Left renal cortex interstitium (tissue), 4 donors: ENCODE measurements at regions not wholly inside any gene's neighbourhood (a gene's known extent, or its start where the extent isn't known, plus 50 kb on each side); places are given as distances from the start of the nearest gene placed in this dataset.
"Not testable (repeated sequence)": the region's sequence is repeated elsewhere in the genome, so short reads cannot be mapped to it uniquely, and the experiment has no call there.

Experiments used
- DNase-seq, 4 donors: peaks; one replicate each; pipeline ENCODE4 v3.0.0-alpha.2; 2013; ENCODE audit warnings: low read depth in 4 of 4, low spot score in 2 of 4, missing footprints in 1 of 4

- DNase-seq: not testable (repeated sequence)
These were observed 63.8 kb downstream of the CLEC18A start for GRCh38 chr16:70014915-70015314.

DNA sequence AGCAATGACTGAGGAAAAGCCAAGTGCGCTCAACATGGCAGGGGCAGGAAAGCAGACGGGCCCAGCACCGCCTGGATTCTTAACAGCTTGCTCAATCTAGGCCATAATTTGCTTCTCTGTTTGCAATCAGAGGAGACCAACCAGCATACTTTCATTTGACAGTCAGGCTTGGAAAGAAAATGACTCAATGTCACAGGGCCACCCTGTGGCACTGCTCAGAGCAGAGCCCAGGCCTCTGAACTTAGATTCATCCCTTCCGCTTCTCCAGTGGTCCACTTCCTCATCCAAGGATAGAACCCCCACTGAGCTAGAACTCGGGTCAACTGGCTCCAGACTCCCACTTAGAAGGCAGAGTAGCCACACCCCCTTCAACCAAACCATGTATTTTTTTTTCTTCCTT lies 65.6 kb downstream of the CLEC18A start:
- not testable (repeated sequence) for DNase-seq

DNA sequence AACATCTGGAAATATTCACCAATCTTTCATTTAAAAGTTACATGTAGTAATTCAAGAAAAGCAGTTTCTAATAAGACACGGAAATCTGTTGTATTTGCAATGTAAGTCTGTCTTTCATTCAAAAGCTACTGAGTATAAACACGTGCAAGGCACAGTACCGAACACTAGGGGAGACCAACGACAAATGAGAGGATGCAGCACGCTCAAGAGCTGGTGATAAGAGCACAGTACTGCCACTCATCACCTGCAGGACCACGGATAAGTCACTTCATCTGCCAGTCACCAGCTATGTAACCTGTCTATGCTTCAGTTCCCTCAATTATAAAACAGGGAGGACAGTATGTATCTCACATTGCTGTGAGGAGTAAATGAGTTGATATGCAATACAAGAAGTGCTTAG lies 67.1 kb downstream of the CLEC18A start:
- peak in 1 of 4 donors; percentile 0 for DNase-seq

- not testable (repeated sequence) for DNase-seq
These were observed 72.1 kb downstream of the CLEC18A start for GRCh38 chr16:70023207-70023606.

GRCh38 chr16:70023956-70024355 lies 72.8 kb downstream of the CLEC18A start:
- DNase-seq: not testable (repeated sequence)

DNA sequence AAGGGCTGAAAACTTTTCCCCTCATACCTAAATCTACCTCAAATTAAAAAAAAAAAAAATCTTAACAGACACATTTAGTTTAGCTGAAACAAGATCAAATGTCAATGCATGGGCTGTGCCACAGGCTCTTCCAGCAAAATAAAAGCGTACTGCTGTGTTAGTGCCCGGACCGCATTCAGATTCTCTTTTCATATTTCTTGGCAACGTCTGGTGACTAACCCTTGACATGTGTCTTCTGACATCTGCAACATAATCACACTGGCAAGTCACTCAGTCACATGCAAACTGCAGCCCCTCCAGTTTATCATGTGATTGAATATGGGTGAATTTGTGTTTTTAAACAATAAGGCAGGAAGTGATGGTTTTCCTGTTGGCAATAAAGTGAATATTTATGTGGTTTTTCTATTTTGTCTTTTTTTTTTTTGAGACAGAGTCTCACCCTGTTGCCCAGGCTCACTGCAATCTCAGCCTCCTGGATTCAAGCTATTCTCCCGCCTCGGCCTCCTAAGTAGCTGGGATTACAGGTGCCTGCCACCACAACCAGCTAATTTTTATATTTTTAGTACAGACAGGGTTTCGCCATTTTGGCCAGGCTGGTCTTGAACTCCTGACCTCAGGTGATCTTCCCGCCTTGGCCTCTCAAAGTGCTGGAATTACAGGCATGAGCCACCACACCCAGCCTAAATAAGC lies 75.2 kb downstream of the CLEC18A start:
- not testable (repeated sequence) for DNase-seq

DNA sequence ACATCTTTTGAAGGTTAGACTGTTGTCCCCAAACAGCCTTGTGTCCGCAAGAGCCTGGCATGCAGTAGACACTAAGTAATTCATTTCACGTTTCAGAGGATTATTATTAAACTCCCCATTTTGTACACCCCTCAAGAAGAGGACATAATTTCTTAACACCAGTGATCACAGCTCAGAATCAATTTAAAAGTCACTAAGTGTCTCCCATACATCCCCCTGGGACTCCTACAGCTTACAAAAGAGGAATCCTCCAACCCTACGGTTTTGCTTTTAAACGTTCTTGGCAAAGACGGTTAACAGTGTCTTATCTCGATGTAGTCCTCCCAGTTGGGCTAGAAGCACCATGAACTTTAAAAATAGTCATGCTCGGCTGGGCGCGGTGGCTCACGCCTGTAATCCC lies 81.2 kb upstream of the PDPR start:
- not testable (repeated sequence) for DNase-seq

GRCh38 chr16:70037913-70038312 lies 76.2 kb upstream of the PDPR start:
- not testable (repeated sequence) for DNase-seq

DNA sequence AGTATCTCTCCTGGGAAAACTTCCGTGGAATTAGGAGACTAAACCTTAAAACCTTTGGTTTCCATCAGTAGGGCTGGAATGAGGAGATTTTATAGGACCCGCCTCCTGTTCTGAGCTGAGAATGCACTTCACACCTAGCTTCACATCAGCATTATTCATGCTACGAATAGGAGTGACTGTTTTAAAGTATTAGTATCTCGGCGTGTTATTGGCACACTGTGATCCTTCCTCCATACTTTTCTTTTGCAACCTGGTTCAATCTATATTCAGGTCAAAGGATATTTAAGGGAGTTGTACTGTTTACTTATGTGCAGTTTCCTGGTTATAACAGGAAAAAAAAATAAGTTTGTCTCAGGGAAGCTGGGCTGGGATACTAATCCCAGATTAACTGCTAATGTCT lies 73.6 kb upstream of the PDPR start:
- DNase-seq: not testable (repeated sequence)

DNA sequence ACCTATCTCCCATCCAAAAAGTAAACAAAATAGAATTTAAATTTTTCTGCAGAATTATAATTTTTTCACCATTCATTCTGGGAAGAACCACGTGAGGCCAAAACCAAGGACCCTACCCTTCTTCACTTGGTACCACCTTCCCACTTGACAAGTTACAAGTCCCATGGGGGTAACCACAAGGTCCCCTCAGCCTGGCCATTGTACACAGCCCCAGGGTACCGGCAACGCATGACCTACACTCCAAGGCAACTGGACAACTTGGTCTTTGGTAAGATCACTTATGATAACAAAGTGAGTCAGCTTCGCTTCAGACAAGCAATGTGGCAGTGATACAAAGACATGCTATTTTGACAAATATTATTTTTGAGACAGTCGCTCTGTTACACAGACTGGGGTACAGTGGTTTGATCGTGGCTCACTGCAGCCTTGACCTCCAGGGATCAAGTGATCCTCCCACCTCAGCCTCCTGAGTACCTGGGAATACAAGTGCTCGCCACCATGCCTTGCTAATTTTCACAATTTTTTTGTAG lies 70.5 kb upstream of the PDPR start:
- not testable (repeated sequence) for DNase-seq

GRCh38 chr16:70046560-70046959 lies 67.6 kb upstream of the PDPR start:
- not testable (repeated sequence) for DNase-seq

- not testable (repeated sequence) for DNase-seq
These were observed 66.0 kb upstream of the PDPR start for GRCh38 chr16:70048083-70048482.

DNA sequence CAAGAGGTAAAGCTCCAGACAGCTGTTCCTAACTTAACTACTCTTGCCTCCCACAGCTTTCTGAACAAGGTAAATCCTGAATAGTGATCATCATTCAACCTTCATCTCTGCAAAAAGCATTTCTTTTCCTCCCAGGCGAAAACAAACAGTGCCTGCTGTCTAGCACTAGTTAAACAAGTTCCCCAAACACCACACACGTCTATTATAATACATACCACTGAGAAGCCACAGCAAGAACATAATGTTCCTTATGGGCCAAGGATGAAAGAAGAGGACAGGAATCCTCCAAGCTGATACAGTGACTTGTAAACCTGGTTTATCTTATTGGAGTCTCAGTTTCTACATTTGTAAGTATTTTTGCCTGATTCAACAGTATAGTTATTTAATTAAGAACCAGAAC lies 56.1 kb upstream of the PDPR start:
- DNase-seq: not testable (repeated sequence)

DNA sequence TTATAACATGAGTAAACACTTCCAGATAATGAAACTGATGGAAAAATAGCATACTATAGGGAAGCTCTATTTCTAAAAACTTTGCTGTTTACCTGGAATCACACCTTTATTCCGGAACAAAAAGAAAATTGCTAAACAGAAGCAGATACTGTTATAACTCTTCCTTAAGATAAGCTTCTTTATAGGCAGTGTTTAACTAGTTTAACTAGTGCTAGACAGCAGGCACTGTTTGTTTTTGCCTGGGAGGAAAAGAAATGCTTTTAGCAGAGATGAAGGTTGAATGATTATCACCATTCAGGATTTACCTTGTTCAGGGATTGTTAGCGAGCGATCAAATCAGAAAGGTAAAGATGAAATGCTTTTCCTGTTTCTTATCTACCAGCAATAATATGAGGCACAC lies 54.7 kb upstream of the PDPR start:
- DNase-seq: not testable (repeated sequence)

- not testable (repeated sequence) for DNase-seq
These were observed 53.6 kb upstream of the PDPR start for GRCh38 chr16:70060521-70061027.

DNA sequence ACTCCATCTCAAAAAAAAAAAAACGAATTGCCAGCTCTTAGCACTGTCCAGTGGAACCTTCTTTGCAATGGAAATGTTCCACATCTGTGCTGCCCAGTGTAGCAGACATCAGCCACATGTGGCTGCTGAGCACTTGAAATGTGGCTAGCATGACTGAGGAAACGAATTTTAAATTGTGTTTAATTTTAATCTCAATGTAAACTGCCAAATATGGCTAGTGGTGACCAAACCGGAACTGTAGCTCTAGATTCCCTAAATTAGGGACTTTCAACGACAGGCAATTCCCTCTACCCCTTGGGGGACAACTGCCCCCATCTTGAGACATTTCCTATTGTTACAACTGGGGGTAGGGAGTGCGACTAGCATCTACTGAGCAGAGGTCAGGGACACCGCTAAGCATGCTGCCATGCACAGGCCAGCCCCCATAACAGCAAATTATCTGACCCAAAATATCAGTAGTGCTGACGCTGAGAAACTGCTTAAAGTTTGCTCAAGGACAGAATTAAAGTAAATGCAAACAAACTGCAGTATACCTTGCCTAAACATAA lies 52.4 kb upstream of the PDPR start:
- not testable (repeated sequence) for DNase-seq

DNA sequence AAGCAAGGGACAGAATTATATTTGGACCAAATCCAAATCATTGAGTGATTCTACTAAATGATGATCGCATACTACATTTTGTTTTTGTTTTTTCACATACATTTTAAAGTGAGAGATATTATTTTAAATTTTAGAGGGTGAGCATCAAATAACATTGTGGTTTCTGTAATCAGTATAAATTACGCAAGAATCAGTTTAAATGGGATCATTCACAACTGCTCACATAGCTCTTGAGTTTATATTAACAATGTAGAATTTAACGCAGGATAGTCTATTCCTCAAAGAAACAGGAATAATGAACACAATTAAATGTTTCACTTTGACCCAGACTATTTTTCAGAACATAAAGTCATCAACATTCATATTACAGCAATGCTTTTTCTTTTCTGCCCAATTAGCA lies 51.2 kb upstream of the PDPR start:
- not testable (repeated sequence) for DNase-seq
